Activated T-helper 1 cell treated with anti-CD3 and anti-CD28 coated beads, Interleukin-12 subunit alpha, Interleukin-12 subunit beta, Interleukin-2, Interleukin-4 antibody, amounts not matched to agents 30 ng/mL and 10 ng/mL and 1 ng/mL, durations not matched to agents 14 hours and 24 hours and 36 hours (primary cell): ENCODE measurements at regions not wholly inside any gene's neighbourhood (a gene's known extent, or its start where the extent isn't known, plus 50 kb on each side); places are given as distances from the start of the nearest gene placed in this dataset.

Source experiments
- DNase-seq: peaks from one replicate; pipeline ENCODE4 v3.0.0; 2021; ENCODE audit warnings: low spot score
- H3K27ac Mint-ChIP-seq: one replicate; pipeline ENCODE4 v1.8.0; 2021; ENCODE audit warnings: mild to moderate bottlenecking, mixed read lengths
- H3K27me3 Mint-ChIP-seq: one replicate; pipeline ENCODE4 v1.8.0; 2022; ENCODE audit warnings: mild to moderate bottlenecking, moderate library complexity, mixed read lengths; ENCODE audit not compliant: insufficient read depth
- H3K36me3 Mint-ChIP-seq: one replicate; pipeline ENCODE4 v1.8.0; 2021; ENCODE audit warnings: low read depth, mixed read lengths
- H3K4me1 Mint-ChIP-seq: one replicate; pipeline ENCODE4 v1.8.0; 2021; ENCODE audit warnings: low read depth, mixed read lengths
- H3K4me3 Mint-ChIP-seq: one replicate; pipeline ENCODE4 v1.8.0; 2021; ENCODE audit warnings: mild to moderate bottlenecking, moderate library complexity, mixed read lengths
- H3K9me3 Mint-ChIP-seq: one replicate; pipeline ENCODE4 v1.8.0; 2021; ENCODE audit warnings: mixed read lengths
- intact Hi-C: fragments of 100-400 bp; cut with micrococcal nuclease; formaldehyde crosslinking; loops from one replicate; pipeline ENCODE4 v1.15.1; 2024

- H3K27ac Mint-ChIP-seq: no peak overlapping the region
Observed at GRCh38 chr15:26358708-26359107, 414.2 kb downstream of the GABRB3 start.

GRCh38 chr15:26357653-26358052 lies 415.2 kb downstream of the GABRB3 start:
- Mint-ChIP-seq H3K27me3 (no peaks in the 10 kb centered on the region), H3K9me3 (peaks cover 25% of the 10 kb centered on the region), H3K4me1 (no peaks in the 10 kb centered on the region), H3K4me3 (no peak overlapping the region), H3K27ac (no peak overlapping the region), H3K36me3 (no peaks in the 10 kb centered on the region)
- intact Hi-C loops: no loop called here
- DNase-seq: no peak

More at GRCh38 chr15:26358708-26359107, 414.2 kb downstream of the GABRB3 start:
- Mint-ChIP-seq H3K36me3 (no peaks in the 10 kb centered on the region), H3K4me3 (no peak overlapping the region), H3K4me1 (no peaks in the 10 kb centered on the region), H3K9me3 (peaks cover 28% of the 10 kb centered on the region), H3K27me3 (no peaks in the 10 kb centered on the region)
- intact Hi-C loops: no loop called here
- no peak for DNase-seq

GRCh38 chr15:26355472-26356074 lies 417.3 kb downstream of the GABRB3 start:
- H3K27ac Mint-ChIP-seq: no peak overlapping the region
- intact Hi-C loops: no loop called here
- no peak for DNase-seq
- H3K9me3 Mint-ChIP-seq: peaks cover 12% of the 10 kb centered on the region
- H3K4me1 Mint-ChIP-seq: no peaks in the 10 kb centered on the region
- no peaks in the 10 kb centered on the region for H3K36me3 Mint-ChIP-seq
- H3K4me3 Mint-ChIP-seq: no peak overlapping the region
- H3K27me3 Mint-ChIP-seq: no peaks in the 10 kb centered on the region

- no peak overlapping the region for H3K27ac Mint-ChIP-seq
- intact Hi-C loops: no loop called here
- H3K4me1 Mint-ChIP-seq: no peaks in the 10 kb centered on the region
- DNase-seq: no peak
- peaks cover 16% of the 10 kb centered on the region for H3K9me3 Mint-ChIP-seq
- no peaks in the 10 kb centered on the region for H3K36me3 Mint-ChIP-seq
- H3K27me3 Mint-ChIP-seq: no peaks in the 10 kb centered on the region
- H3K4me3 Mint-ChIP-seq: no peak overlapping the region
Observed at GRCh38 chr15:26352909-26353308, 420.0 kb downstream of the GABRB3 start.

GRCh38 chr15:26352406-26352805 lies 420.5 kb downstream of the GABRB3 start:
- H3K36me3 Mint-ChIP-seq: no peaks in the 10 kb centered on the region
- intact Hi-C loops: no loop called here
- no peaks in the 10 kb centered on the region for H3K4me1 Mint-ChIP-seq
- peaks cover 20% of the 10 kb centered on the region for H3K9me3 Mint-ChIP-seq
- no peaks in the 10 kb centered on the region for H3K27me3 Mint-ChIP-seq
- no peak overlapping the region for H3K27ac Mint-ChIP-seq
- no peak for DNase-seq
- H3K4me3 Mint-ChIP-seq: no peak overlapping the region

GRCh38 chr15:26325495-26325894 lies 447.4 kb downstream of the GABRB3 start:
- no peaks in the 10 kb centered on the region for H3K4me1 Mint-ChIP-seq
- intact Hi-C loops: no loop called here
- H3K36me3 Mint-ChIP-seq: no peaks in the 10 kb centered on the region
- DNase-seq: no peak
- no peak overlapping the region for H3K27ac Mint-ChIP-seq
- no peak overlapping the region for H3K4me3 Mint-ChIP-seq
- no peaks in the 10 kb centered on the region for H3K9me3 Mint-ChIP-seq
- H3K27me3 Mint-ChIP-seq: no peaks in the 10 kb centered on the region

- intact Hi-C loops: no loop called here
Observed at GRCh38 chr15:26323566-26323965, 449.3 kb downstream of the GABRB3 start.

GRCh38 chr15:26318689-26319088 lies 454.2 kb downstream of the GABRB3 start:
- no peak for DNase-seq
- no peaks in the 10 kb centered on the region for H3K4me1 Mint-ChIP-seq
- H3K27ac Mint-ChIP-seq: no peak overlapping the region
- H3K4me3 Mint-ChIP-seq: no peak overlapping the region
- intact Hi-C loops: no loop called here
- H3K9me3 Mint-ChIP-seq: peaks cover 11% of the 10 kb centered on the region
- H3K36me3 Mint-ChIP-seq: no peaks in the 10 kb centered on the region
- H3K27me3 Mint-ChIP-seq: no peaks in the 10 kb centered on the region

More at GRCh38 chr15:26323566-26323965, 449.3 kb downstream of the GABRB3 start:
- Mint-ChIP-seq H3K9me3 (peaks cover 10% of the 10 kb centered on the region), H3K4me3 (no peak overlapping the region), H3K27me3 (no peaks in the 10 kb centered on the region), H3K27ac (no peak overlapping the region), H3K4me1 (no peaks in the 10 kb centered on the region), H3K36me3 (no peaks in the 10 kb centered on the region)
- no peak for DNase-seq

- Mint-ChIP-seq H3K27me3 (no peaks in the 10 kb centered on the region), H3K4me1 (no peaks in the 10 kb centered on the region), H3K36me3 (no peaks in the 10 kb centered on the region), H3K4me3 (no peak overlapping the region), H3K27ac (no peak overlapping the region), H3K9me3 (peaks cover 31% of the 10 kb centered on the region)
- no peak for DNase-seq
- intact Hi-C loops: no loop called here
Observed at GRCh38 chr15:26314577-26314976, 451.4 kb upstream of the ATP10A start.

GRCh38 chr15:26311710-26312236 lies 448.6 kb upstream of the ATP10A start:
- no peak overlapping the region for H3K4me3 Mint-ChIP-seq
- no peaks in the 10 kb centered on the region for H3K4me1 Mint-ChIP-seq
- intact Hi-C loops: no loop called here
- DNase-seq: no peak
- no peak overlapping the region for H3K27ac Mint-ChIP-seq
- no peaks in the 10 kb centered on the region for H3K27me3 Mint-ChIP-seq
- H3K36me3 Mint-ChIP-seq: no peaks in the 10 kb centered on the region
- peaks cover 38% of the 10 kb centered on the region for H3K9me3 Mint-ChIP-seq

GRCh38 chr15:26298659-26299170 lies 435.6 kb upstream of the ATP10A start:
- Mint-ChIP-seq H3K4me3 (no peak overlapping the region), H3K27ac (no peak overlapping the region), H3K27me3 (no peaks in the 10 kb centered on the region), H3K36me3 (no peaks in the 10 kb centered on the region), H3K4me1 (no peaks in the 10 kb centered on the region), H3K9me3 (peaks cover 16% of the 10 kb centered on the region)
- intact Hi-C loops: no loop called here
- no peak for DNase-seq

- Mint-ChIP-seq H3K27ac (no peak overlapping the region), H3K36me3 (no peaks in the 10 kb centered on the region), H3K4me3 (no peak overlapping the region), H3K4me1 (no peaks in the 10 kb centered on the region), H3K9me3 (peaks cover 16% of the 10 kb centered on the region), H3K27me3 (no peaks in the 10 kb centered on the region)
- intact Hi-C loops: no loop called here
- DNase-seq: no peak
Observed at GRCh38 chr15:26298010-26298658, 435.0 kb upstream of the ATP10A start.

- no peak overlapping the region for H3K4me3 Mint-ChIP-seq
- H3K27ac Mint-ChIP-seq: no peak overlapping the region
- intact Hi-C loops: no loop called here
- H3K27me3 Mint-ChIP-seq: no peaks in the 10 kb centered on the region
- no peak for DNase-seq
- peaks cover 12% of the 10 kb centered on the region for H3K9me3 Mint-ChIP-seq
- H3K36me3 Mint-ChIP-seq: no peaks in the 10 kb centered on the region
- no peaks in the 10 kb centered on the region for H3K4me1 Mint-ChIP-seq
Observed at GRCh38 chr15:26295336-26296085, 432.4 kb upstream of the ATP10A start.
